ENCODE measurements at regions not wholly inside any gene's neighbourhood (a gene's known extent, or its start where the extent isn't known, plus 50 kb on each side); places are given as distances from the start of the nearest gene placed in this dataset.

DNA sequence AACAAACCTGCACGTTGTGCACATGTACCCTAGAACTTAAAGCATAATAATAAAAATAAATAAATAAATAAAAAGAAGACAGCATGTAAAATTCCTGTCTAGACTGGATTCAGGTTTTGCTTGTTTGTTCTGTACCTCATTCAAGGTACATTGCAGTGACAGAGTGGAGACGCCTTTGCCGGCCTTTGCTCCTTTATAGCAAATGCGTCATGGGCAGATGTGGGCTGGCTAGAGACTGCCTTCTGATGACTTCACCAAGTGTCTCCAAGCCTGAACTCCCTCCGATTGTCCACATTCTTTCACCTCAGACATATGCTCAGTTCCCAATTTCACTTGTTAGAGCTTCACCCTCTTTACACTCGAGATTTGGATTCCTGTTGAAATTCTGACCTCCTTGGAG is 147.8 kb upstream of the ARHGAP20 start:
- TF ChIP-seq POLR2A (IDR thresholded peaks at IDR 0.05; ENCODE audit: low read depth, low read length) (no peak), TAF1 (IDR thresholded peaks at IDR 0.05; ENCODE audit: low read depth, low read length) (no peak), POLR2AphosphoS5 (IDR thresholded peaks at IDR 0.05; ENCODE audit: low read depth, low read length) (no peak), SPI1 (IDR thresholded peaks at IDR 0.05; ENCODE audit: low read depth, low read length) (no peak), POU2F2 (IDR thresholded peaks at IDR 0.05; ENCODE audit: low read depth, low read length) (no peak)

Measured in GM12891 (cell line).